ENCODE measurements at regions not wholly inside any gene's neighbourhood (a gene's known extent, or its start where the extent isn't known, plus 50 kb on each side); places are given as distances from the start of the nearest gene placed in this dataset.

DNA sequence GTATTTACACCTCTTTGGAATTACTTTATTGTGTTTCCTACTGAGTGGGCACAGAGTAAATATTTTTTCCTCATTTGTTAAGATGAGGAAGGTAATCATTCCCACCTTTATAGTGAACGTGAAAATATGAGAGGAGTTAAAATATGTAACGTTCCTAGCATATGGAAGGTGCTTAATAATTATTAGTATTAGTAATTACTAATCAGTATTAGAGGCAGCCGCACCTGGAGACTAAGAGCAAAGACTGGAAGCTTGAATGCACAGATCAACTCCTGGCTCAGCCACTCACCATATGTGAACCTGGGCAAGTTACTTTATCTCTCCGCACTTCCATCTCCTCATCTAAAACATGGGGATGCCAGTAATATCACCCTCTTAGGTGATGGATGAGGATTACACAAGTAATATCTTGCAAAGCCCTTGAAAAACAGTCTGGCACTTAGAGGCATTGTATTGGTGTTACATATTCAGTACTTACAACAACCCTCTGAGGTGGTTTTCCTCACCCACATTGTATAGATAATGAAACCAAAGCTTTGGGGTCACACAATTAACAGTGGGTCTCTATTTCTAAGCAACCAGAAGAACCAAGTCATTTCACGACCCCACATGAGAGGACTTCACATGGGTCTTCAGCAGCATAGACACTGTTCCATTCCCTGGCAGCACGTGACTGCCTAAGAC lies 100.3 kb upstream of the KCTD1 start:
- Histone ChIP-seq H3K4me3 (no peak overlapping the region), H3K36me3 (replicated peaks in 1 of 2; ENCODE audit: insufficient read depth in 1 of 2, low read depth in 2 of 2) (no peaks in the 10 kb centered on the region), H3K27me3 (no peaks in the 10 kb centered on the region), H3K9me3 (no peaks in the 10 kb centered on the region), H3K4me1 (peaks cover 4% of the 10 kb centered on the region), H3K27ac (no peak overlapping the region)
- intact Hi-C loops (cut with DNase I) = no loop called here
- 76 to 77% methylated on average over 6 of the region's 6 CpGs for WGBS, 2 donors
- DNase-seq = no peak
- TF ChIP-seq, protein P1, sequence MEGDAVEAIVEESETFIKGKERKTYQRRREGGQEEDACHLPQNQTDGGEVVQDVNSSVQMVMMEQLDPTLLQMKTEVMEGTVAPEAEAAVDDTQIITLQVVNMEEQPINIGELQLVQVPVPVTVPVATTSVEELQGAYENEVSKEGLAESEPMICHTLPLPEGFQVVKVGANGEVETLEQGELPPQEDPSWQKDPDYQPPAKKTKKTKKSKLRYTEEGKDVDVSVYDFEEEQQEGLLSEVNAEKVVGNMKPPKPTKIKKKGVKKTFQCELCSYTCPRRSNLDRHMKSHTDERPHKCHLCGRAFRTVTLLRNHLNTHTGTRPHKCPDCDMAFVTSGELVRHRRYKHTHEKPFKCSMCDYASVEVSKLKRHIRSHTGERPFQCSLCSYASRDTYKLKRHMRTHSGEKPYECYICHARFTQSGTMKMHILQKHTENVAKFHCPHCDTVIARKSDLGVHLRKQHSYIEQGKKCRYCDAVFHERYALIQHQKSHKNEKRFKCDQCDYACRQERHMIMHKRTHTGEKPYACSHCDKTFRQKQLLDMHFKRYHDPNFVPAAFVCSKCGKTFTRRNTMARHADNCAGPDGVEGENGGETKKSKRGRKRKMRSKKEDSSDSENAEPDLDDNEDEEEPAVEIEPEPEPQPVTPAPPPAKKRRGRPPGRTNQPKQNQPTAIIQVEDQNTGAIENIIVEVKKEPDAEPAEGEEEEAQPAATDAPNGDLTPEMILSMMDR (IDR thresholded peaks at IDR 0.05) = no peak
- no peak for TF ChIP-seq POLR2A (IDR thresholded peaks at IDR 0.05)
- no peak for ATAC-seq

DNA sequence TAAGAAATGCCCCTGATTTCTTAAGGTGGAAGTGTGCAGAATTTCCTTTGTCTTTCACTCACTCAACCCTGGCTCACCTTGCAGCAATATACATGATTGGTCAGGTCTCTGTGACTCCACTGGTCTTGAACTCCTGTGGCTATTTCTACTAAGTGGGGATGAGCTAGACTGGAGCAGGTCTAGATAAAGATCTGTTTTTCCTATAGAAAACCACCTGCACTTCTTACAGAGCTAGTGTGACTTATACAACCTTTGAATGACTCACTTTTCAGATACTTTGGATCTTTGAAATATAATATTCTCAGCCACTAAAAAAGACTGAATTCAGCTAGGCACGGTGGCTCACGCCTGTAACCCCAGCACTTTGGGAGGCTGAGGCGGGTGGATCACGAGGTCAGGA lies 98.5 kb upstream of the KCTD1 start:
- no peak overlapping the region for H3K4me3 ChIP-seq
- H3K36me3 ChIP-seq (replicated peaks in 1 of 2; ENCODE audit: insufficient read depth in 1 of 2, low read depth in 2 of 2) = no peaks in the 10 kb centered on the region
- DNase-seq (no peak), ATAC-seq (no peak)
- no peaks in the 10 kb centered on the region for H3K9me3 ChIP-seq
- intact Hi-C loops (cut with DNase I) = no loop called here
- H3K27ac ChIP-seq = no peak overlapping the region
- 76 to 84% methylated on average over 3 to 4 of the region's 4 CpGs for WGBS, 2 donors
- H3K27me3 ChIP-seq = no peaks in the 10 kb centered on the region
- peaks cover 4% of the 10 kb centered on the region for H3K4me1 ChIP-seq
- no peak for TF ChIP-seq POLR2A (IDR thresholded peaks at IDR 0.05)
- TF ChIP-seq, protein P1 (IDR thresholded peaks at IDR 0.05) = no peak

- no peak overlapping the region for H3K27ac ChIP-seq
- H3K4me1 ChIP-seq = no peaks in the 10 kb centered on the region
- 69 to 80% methylated on average over 14 of the region's 14 CpGs for WGBS, 2 donors
- no peaks in the 10 kb centered on the region for H3K27me3 ChIP-seq
- intact Hi-C loops (cut with DNase I) = no loop called here
- ATAC-seq (no peak), DNase-seq (no peak)
- H3K4me3 ChIP-seq = no peak overlapping the region
- TF ChIP-seq, protein P1 (IDR thresholded peaks at IDR 0.05) = no peak
- no peak for TF ChIP-seq POLR2A (IDR thresholded peaks at IDR 0.05)
- H3K36me3 ChIP-seq (replicated peaks in 1 of 2; ENCODE audit: insufficient read depth in 1 of 2, low read depth in 2 of 2) = no peaks in the 10 kb centered on the region
- H3K9me3 ChIP-seq = no peaks in the 10 kb centered on the region
Observed at GRCh38 chr18:26642440-26643348, 94.3 kb upstream of the KCTD1 start.

DNA sequence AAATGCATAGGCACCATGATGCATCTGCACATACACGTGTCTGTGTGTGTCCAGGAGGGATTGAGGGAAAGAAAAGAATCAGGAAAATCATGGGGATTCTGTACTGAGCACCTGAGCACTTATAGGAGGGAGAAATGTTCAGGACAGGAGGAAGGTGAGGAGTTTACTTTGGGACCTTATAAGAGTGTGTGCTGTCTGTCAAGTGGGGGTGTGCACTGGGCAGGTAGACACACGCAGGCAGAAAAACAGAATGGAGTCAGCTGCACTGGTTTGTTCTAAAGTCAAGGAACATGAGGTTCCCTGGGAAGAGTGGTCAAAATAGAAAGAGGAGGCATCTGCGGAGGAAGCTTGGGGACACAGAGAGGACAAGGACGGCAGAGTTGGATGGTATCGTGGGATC lies 92.2 kb upstream of the KCTD1 start:
- no peaks in the 10 kb centered on the region for H3K36me3 ChIP-seq (replicated peaks in 1 of 2; ENCODE audit: insufficient read depth in 1 of 2, low read depth in 2 of 2)
- no peak for ATAC-seq
- H3K4me3 ChIP-seq = no peak overlapping the region
- intact Hi-C loops (cut with DNase I) = no loop called here
- 81 to 82% methylated on average over 5 of the region's 5 CpGs for WGBS, 2 donors
- no peak for DNase-seq
- no peaks in the 10 kb centered on the region for H3K9me3 ChIP-seq
- H3K4me1 ChIP-seq = no peaks in the 10 kb centered on the region
- TF ChIP-seq, protein P1 (IDR thresholded peaks at IDR 0.05) = no peak
- no peak for TF ChIP-seq POLR2A (IDR thresholded peaks at IDR 0.05)
- H3K27me3 ChIP-seq = no peaks in the 10 kb centered on the region
- no peak overlapping the region for H3K27ac ChIP-seq
